Fibroblast of the aortic adventitia (primary cell): ENCODE measurements at regions not wholly inside any gene's neighbourhood (a gene's known extent, or its start where the extent isn't known, plus 50 kb on each side); places are given as distances from the start of the nearest gene placed in this dataset.

Experiments
- DNase-seq: peaks from one replicate; pipeline ENCODE4 v3.0.0-alpha.2; 2010; ENCODE audit warnings: low read depth
- H3K4me3 ChIP-seq: 2 replicates; pipeline ENCODE4 v1.5.1; 2011; ENCODE audit warnings: low read depth, mild to moderate bottlenecking, control low read depth, low read length, moderate library complexity
- CTCF ChIP-seq: IDR thresholded peaks from 2 replicates; pipeline ENCODE4 v1.5.1; 2011; ENCODE audit warnings: mild to moderate bottlenecking, low read length, control low read depth, inconsistent platforms; ENCODE audit not compliant: insufficient read depth

GRCh38 chr10:10684972-10685371, 332.7 kb upstream of the CELF2 start:
- no peak overlapping the region for H3K4me3 ChIP-seq
- DNase-seq = no peak
- TF ChIP-seq CTCF = no peak

GRCh38 chr10:10685566-10685965, 332.1 kb upstream of the CELF2 start:
- no peak for TF ChIP-seq CTCF

GRCh38 chr10:10687751-10688150, 329.9 kb upstream of the CELF2 start:
- no peak for DNase-seq

More at GRCh38 chr10:10685566-10685965, 332.1 kb upstream of the CELF2 start:
- no peak overlapping the region for H3K4me3 ChIP-seq
- DNase-seq = no peak

GRCh38 chr10:10699427-10699826, 318.2 kb upstream of the CELF2 start:
- no peak for DNase-seq
- TF ChIP-seq CTCF = no peak

More at GRCh38 chr10:10687751-10688150, 329.9 kb upstream of the CELF2 start:
- H3K4me3 ChIP-seq = no peak overlapping the region
- TF ChIP-seq CTCF = no peak

GRCh38 chr10:10701084-10701611, 316.5 kb upstream of the CELF2 start:
- TF ChIP-seq CTCF = no peak
- H3K4me3 ChIP-seq = no peak overlapping the region
- no peak for DNase-seq

More at GRCh38 chr10:10699427-10699826, 318.2 kb upstream of the CELF2 start:
- no peak overlapping the region for H3K4me3 ChIP-seq

- H3K4me3 ChIP-seq = no peak overlapping the region
- DNase-seq = no peak
- no peak for TF ChIP-seq CTCF
Measured at GRCh38 chr10:10702211-10702610, 315.5 kb upstream of the CELF2 start.

- no peak overlapping the region for H3K4me3 ChIP-seq
- no peak for DNase-seq
- no peak for TF ChIP-seq CTCF
Measured at GRCh38 chr10:10703382-10703781, 314.3 kb upstream of the CELF2 start.
